ENCODE measurements at regions not wholly inside any gene's neighbourhood (a gene's known extent, or its start where the extent isn't known, plus 50 kb on each side); places are given as distances from the start of the nearest gene placed in this dataset.

GRCh38 chr4:183852910-183853547 lies 52.1 kb upstream of the STOX2 start:
- H3K27ac ChIP-seq (ENCODE audit: low read depth, low read length), result no peak overlapping the region

GRCh38 chr4:183853548-183853940 lies 51.6 kb upstream of the STOX2 start:
- Histone ChIP-seq H3K27me3 (ENCODE audit: control insufficient read depth, insufficient read depth, low read length) (no peaks in the 10 kb centered on the region), H3K4me3 (ENCODE audit: low read depth, low read length) (no peak overlapping the region), H3K9me3 (ENCODE audit: control insufficient read depth, insufficient read depth, low read length) (no peaks in the 10 kb centered on the region), H3K27ac (ENCODE audit: low read depth, low read length) (no peak overlapping the region), H3K36me3 (ENCODE audit: control insufficient read depth, insufficient read depth, low read length) (no peaks in the 10 kb centered on the region), H3K4me1 (ENCODE audit: control insufficient read depth, insufficient read depth, low read length) (no peaks in the 10 kb centered on the region; the same call in 1 of the 2 replicates), H3K9ac (ENCODE audit: low read depth, low read length) (no peak overlapping the region)

More at GRCh38 chr4:183852910-183853547, 52.1 kb upstream of the STOX2 start:
- H3K4me3 ChIP-seq (ENCODE audit: low read depth, low read length), result no peak overlapping the region
- no peaks in the 10 kb centered on the region; the same call in 1 of the 2 replicates for H3K4me1 ChIP-seq (ENCODE audit: control insufficient read depth, insufficient read depth, low read length)
- H3K9ac ChIP-seq (ENCODE audit: low read depth, low read length), result no peak overlapping the region
- no peaks in the 10 kb centered on the region for H3K9me3 ChIP-seq (ENCODE audit: control insufficient read depth, insufficient read depth, low read length)
- H3K27me3 ChIP-seq (ENCODE audit: control insufficient read depth, insufficient read depth, low read length), result no peaks in the 10 kb centered on the region
- no peaks in the 10 kb centered on the region for H3K36me3 ChIP-seq (ENCODE audit: control insufficient read depth, insufficient read depth, low read length)

Data from HUES48 (cell line).